ENCODE measurements at regions not wholly inside any gene's neighbourhood (a gene's known extent, or its start where the extent isn't known, plus 50 kb on each side); places are given as distances from the start of the nearest gene placed in this dataset.

GRCh38 chr6:131450861-131451260 lies 122.2 kb upstream of the ARG1 start:
- Mint-ChIP-seq H3K27me3 (ENCODE audit: insufficient read depth, unreplicated experiment) (no peaks in the 10 kb centered on the region), H3K4me1 (ENCODE audit: insufficient read depth, unreplicated experiment) (no peaks in the 10 kb centered on the region), H3K36me3 (ENCODE audit: insufficient read depth, unreplicated experiment) (no peaks in the 10 kb centered on the region), H3K4me3 (ENCODE audit: unreplicated experiment) (no peak overlapping the region), H3K27ac (ENCODE audit: low read depth, unreplicated experiment) (no peak overlapping the region), H3K9me3 (ENCODE audit: unreplicated experiment) (no peaks in the 10 kb centered on the region)
- no peak for TF ChIP-seq CTCF (IDR thresholded peaks at IDR 0.05; ENCODE audit: unreplicated experiment)
- ChIA-PET CTCF (interaction anchor here (0.6 to 0.7 kb wide), 2 partner anchors 47 to 174 kb away, joined by 3 to 4 read pairs; no protein-coding TSS in a partner anchor), POLR2A (no interaction called here)
- BruUV-seq (replicated peaks), result no TSS peak
- no peak for DNase-seq (ENCODE audit: unreplicated experiment)
- intact Hi-C loops (cut with micrococcal nuclease), result no loop called here

- no peak for TF ChIP-seq CTCF (IDR thresholded peaks at IDR 0.05; ENCODE audit: unreplicated experiment)
- Mint-ChIP-seq H3K9me3 (ENCODE audit: unreplicated experiment) (no peaks in the 10 kb centered on the region), H3K4me1 (ENCODE audit: insufficient read depth, unreplicated experiment) (no peaks in the 10 kb centered on the region), H3K36me3 (ENCODE audit: insufficient read depth, unreplicated experiment) (no peaks in the 10 kb centered on the region), H3K27me3 (ENCODE audit: insufficient read depth, unreplicated experiment) (no peaks in the 10 kb centered on the region), H3K4me3 (ENCODE audit: unreplicated experiment) (no peak overlapping the region), H3K27ac (ENCODE audit: low read depth, unreplicated experiment) (no peak overlapping the region)
- intact Hi-C loops (cut with micrococcal nuclease), result no loop called here
- POLR2A ChIA-PET, result no interaction called here
- no peak for DNase-seq (ENCODE audit: unreplicated experiment)
- CTCF ChIA-PET, result interaction anchor here (0.6 kb wide), 1 partner anchor 173 kb away, joined by 3 read pairs; no protein-coding TSS in a partner anchor
- BruUV-seq (replicated peaks), result no TSS peak
These were observed 121.5 kb upstream of the ARG1 start for GRCh38 chr6:131451321-131452144.

GRCh38 chr6:131453803-131454202 lies 119.2 kb upstream of the ARG1 start:
- BruUV-seq (replicated peaks), result no TSS peak
- intact Hi-C loops (cut with micrococcal nuclease), result no loop called here
- Mint-ChIP-seq H3K36me3 (ENCODE audit: insufficient read depth, unreplicated experiment) (no peaks in the 10 kb centered on the region), H3K9me3 (ENCODE audit: unreplicated experiment) (no peaks in the 10 kb centered on the region), H3K4me1 (ENCODE audit: insufficient read depth, unreplicated experiment) (no peaks in the 10 kb centered on the region), H3K4me3 (ENCODE audit: unreplicated experiment) (no peak overlapping the region), H3K27ac (ENCODE audit: low read depth, unreplicated experiment) (no peak overlapping the region), H3K27me3 (ENCODE audit: insufficient read depth, unreplicated experiment) (no peaks in the 10 kb centered on the region)
- POLR2A ChIA-PET, result no interaction called here
- CTCF ChIA-PET, result interaction anchor here (0.7 kb wide), 1 partner anchor 16 kb away, joined by 3 read pairs; no protein-coding TSS in a partner anchor
- DNase-seq (ENCODE audit: unreplicated experiment), result no peak
- no peak for TF ChIP-seq CTCF (IDR thresholded peaks at IDR 0.05; ENCODE audit: unreplicated experiment)

- no peaks in the 10 kb centered on the region for H3K9me3 Mint-ChIP-seq (ENCODE audit: unreplicated experiment)
- CTCF ChIA-PET, result no interaction called here
- no peak overlapping the region for H3K27ac Mint-ChIP-seq (ENCODE audit: low read depth, unreplicated experiment)
- no peak for DNase-seq (ENCODE audit: unreplicated experiment)
- H3K27me3 Mint-ChIP-seq (ENCODE audit: insufficient read depth, unreplicated experiment), result no peaks in the 10 kb centered on the region
- POLR2A ChIA-PET, result interaction anchor here (0.9 to 1.1 kb wide), 2 partner anchors 30 to 122 kb away, joined by 3 to 4 read pairs; no protein-coding TSS in a partner anchor
- H3K4me3 Mint-ChIP-seq (ENCODE audit: unreplicated experiment), result no peak overlapping the region
- intact Hi-C loops (cut with micrococcal nuclease), result no loop called here
- peaks cover 9% of the 10 kb centered on the region for H3K4me1 Mint-ChIP-seq (ENCODE audit: insufficient read depth, unreplicated experiment)
- no peak for TF ChIP-seq CTCF (IDR thresholded peaks at IDR 0.05; ENCODE audit: unreplicated experiment)
- H3K36me3 Mint-ChIP-seq (ENCODE audit: insufficient read depth, unreplicated experiment), result peaks cover 6% of the 10 kb centered on the region
- BruUV-seq (replicated peaks), result no TSS peak
These were observed 116.5 kb upstream of the ARG1 start for GRCh38 chr6:131456565-131456964.
